ENCODE measurements at regions not wholly inside any gene's neighbourhood (a gene's known extent, or its start where the extent isn't known, plus 50 kb on each side); places are given as distances from the start of the nearest gene placed in this dataset.
A peak's percentile ranks its signal among the peaks of the same experiment; 100 is the strongest.

- no peak for DNase-seq (ENCODE audit: low spot score)
Measured at GRCh38 chr1:42034426-42034825, 115.7 kb upstream of the HIVEP3 start.

- DNase-seq (ENCODE audit: low spot score), result no peak
Measured at GRCh38 chr1:42033629-42034028, 114.9 kb upstream of the HIVEP3 start.

- no peak for DNase-seq (ENCODE audit: low spot score)
Measured at GRCh38 chr1:42017730-42018129, 99.0 kb upstream of the HIVEP3 start.

GRCh38 chr1:42017259-42017658 lies 98.5 kb upstream of the HIVEP3 start:
- DNase-seq (ENCODE audit: low spot score), result no peak

GRCh38 chr1:42014823-42015222 lies 96.1 kb upstream of the HIVEP3 start:
- DNase-seq (ENCODE audit: low spot score), result no peak

GRCh38 chr1:42013881-42014470 lies 95.3 kb upstream of the HIVEP3 start:
- no peak for DNase-seq (ENCODE audit: low spot score)

- no peak for DNase-seq (ENCODE audit: low spot score)
Measured at GRCh38 chr1:42012852-42013251, 94.1 kb upstream of the HIVEP3 start.

GRCh38 chr1:42010381-42010780 lies 91.7 kb upstream of the HIVEP3 start:
- no peak for DNase-seq (ENCODE audit: low spot score)

DNA sequence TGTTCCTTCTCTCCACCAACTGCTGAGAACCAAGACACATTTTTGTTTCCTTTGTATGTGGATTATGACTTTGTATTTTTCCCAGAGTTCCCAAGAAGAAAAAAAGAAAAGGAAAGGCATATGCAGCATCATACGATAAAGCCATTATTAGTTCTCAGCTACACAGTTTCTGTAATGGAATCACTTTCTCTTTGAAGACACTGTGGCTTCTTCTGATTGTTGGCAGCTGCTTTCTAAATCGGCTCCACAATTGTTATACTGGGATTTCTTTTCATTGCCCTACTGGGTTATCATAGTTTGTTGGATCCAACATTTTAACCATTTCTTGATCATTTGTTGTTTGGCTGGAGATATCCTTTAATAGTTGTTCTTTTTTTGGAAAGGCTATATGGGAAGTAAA lies 89.5 kb upstream of the HIVEP3 start:
- no peak for DNase-seq (ENCODE audit: low spot score)

DNA sequence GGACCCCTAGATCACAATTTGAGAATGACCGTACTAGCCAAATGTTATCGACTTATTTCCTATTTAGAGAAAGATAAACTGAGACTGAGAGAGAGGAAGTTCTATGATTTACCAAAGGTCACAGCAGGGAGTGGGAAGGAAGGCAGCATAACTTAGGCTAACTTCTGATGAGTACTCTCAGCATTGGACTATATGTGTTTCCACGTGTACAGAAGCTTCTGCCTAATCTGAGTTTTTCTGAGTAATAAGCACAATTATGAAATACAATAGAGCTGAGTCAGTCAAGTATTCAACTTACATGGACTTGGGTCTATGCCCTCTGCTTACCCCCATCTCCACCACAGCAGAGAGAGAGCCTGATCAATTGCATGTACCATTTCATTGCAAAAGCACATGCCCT lies 88.1 kb upstream of the HIVEP3 start:
- no peak for DNase-seq (ENCODE audit: low spot score)

- DNase-seq (ENCODE audit: low spot score), result no peak
Measured at GRCh38 chr1:42006093-42006492, 87.4 kb upstream of the HIVEP3 start.

GRCh38 chr1:42005530-42005929 lies 86.8 kb upstream of the HIVEP3 start:
- no peak for DNase-seq (ENCODE audit: low spot score)

- no peak for DNase-seq (ENCODE audit: low spot score)
Measured at GRCh38 chr1:42004860-42005259, 86.1 kb upstream of the HIVEP3 start.

- no peak for DNase-seq (ENCODE audit: low spot score)
Measured at GRCh38 chr1:42004322-42004721, 85.6 kb upstream of the HIVEP3 start.

DNA sequence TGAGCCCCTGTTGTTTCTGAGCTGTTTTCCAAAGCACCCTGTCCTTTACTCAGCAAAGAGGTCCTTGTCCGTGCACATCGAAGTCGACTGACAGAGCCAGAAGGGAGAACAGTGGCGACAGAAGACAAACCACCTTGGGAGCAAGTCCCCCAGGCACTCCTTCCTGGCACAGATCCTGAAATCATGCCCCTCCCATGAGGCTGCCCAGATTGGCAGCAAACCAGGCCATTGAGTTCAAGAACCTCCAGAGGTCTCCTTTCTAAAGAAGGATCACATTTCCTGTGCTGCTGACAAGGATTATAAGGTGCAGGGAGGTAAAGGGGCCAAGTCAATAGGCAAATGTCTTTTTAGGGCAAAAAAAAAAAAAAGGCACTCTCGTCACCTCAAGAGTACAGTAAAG lies 84.7 kb upstream of the HIVEP3 start:
- DNase-seq (ENCODE audit: low spot score), result peak; percentile 51

DNA sequence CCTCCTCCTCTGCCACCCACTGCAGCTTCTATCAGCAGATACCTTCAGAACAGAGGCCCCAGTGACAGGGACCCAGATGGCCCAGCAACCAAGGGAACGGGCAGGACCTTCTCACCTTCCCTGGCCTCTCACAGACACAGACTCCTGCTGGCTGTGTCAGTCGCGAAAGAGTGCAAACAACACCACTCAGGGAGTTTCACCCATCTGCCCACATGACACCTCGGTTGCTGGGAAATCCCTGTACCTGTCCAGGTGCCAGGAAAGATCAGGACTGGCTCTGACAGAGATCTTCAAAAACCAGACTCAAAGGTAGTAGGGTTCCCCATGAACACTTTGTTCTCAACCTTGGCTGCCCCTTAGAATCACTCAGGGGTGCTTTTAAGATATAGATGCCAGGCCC lies 83.5 kb upstream of the HIVEP3 start:
- no peak for DNase-seq (ENCODE audit: low spot score)

GRCh38 chr1:42000766-42001165 lies 82.0 kb upstream of the HIVEP3 start:
- DNase-seq (ENCODE audit: low spot score), result no peak

DNA sequence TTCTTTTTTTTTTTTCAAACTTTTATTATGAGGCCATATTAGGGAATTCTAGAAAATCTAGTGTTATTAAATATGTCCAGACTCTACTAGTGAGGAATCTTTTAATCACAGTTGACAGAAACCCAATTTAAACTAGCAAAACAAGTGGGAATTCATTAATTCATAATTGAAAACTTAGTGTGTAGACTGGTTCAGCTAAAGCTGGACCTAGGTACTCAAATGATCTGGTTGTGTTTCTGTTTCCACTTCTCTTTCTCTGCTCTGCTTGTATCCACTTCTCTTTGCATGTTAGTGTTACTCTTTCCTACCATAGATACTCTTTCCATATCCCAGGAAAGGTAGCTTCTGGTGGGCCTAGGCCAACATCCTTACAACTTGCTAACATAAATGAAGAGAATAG lies 81.2 kb upstream of the HIVEP3 start:
- no peak for DNase-seq (ENCODE audit: low spot score)

- no peak for DNase-seq (ENCODE audit: low spot score)
Measured at GRCh38 chr1:41998250-41998649, 79.5 kb upstream of the HIVEP3 start.

DNA sequence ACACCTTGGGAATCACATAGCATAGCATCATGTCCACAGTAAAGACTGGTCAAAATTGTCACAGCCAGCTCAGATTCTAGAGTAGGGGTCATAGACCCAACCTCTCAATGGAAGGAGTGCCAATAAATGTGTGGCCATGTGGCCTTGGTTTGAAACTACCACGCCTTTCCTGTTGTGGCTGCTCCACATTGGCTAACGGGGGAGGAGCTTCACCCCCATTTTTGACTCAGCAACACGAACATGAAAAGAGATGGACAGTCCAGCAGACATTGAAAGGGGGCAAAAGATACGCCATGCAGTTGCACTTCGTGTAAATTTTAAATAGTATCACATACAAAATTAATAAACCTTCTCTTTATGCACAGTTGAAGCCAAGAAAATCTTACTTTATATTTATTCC lies 78.4 kb upstream of the HIVEP3 start:
- no peak for DNase-seq (ENCODE audit: low spot score)

DNA sequence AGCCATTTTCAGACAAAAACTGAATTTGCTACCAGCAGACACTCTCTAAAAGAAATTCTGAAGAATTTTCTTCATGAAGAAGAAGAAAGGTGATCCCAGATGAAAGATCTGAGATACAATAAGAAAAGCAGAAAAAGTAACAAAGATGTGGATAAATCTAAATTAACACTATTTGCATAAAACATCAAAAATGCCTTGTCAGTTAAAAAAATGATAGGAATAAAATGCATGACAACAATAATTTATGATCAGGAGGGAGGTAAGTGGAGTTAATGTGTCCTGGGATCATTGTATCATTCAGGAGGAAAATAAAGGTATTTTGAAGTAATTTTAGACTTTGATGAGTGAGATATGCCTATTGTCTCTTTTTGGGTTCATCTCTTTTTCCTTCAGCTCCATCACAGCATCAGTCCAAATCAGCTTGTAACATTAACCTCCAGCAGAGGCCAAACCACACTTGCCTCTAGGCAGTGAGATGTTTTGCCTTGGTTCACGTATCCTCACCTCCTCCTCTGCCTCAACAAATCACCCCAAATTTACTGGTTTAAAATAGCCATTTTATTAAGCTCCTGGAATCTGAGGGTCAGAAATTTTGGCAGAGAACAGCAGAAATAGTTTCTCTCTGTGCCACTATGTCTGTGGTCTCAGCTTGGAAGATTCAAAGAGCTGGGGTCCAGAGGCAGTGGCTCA lies 76.9 kb upstream of the HIVEP3 start:
- DNase-seq (ENCODE audit: low spot score), result no peak

- DNase-seq (ENCODE audit: low spot score), result no peak
Measured at GRCh38 chr1:41994195-41994894, 75.6 kb upstream of the HIVEP3 start.

- no peak for DNase-seq (ENCODE audit: low spot score)
Measured at GRCh38 chr1:41983451-41983850, 64.7 kb upstream of the HIVEP3 start.

DNA sequence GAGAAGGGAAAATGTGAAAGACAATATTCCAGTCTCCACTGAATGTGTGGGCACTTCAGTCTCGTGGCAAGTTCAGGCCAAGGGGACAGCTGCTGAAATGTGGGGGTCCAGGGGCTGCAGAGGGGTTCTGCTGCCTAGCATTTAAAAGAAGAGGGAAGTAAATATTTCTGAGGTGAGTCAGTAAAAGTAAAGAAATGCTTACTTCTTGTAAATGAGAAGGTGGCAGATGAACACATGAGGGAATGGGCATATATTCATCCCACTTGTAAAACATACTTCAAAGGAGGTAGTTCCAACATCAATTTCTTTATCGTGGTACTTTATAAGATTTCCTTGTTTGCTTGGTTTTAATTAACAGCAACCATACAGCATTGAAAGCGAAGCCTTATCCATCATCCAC lies 63.1 kb upstream of the HIVEP3 start:
- DNase-seq (ENCODE audit: low spot score), result no peak

Measured in D341Med (cell line).